Stimulated activated CD4-positive, alpha-beta T cell treated with anti-CD3 and anti-CD28 coated beads, Interleukin-2, amount 100 ng/mL, for 24 hours (primary cell): ENCODE measurements at regions not wholly inside any gene's neighbourhood (a gene's known extent, or its start where the extent isn't known, plus 50 kb on each side); places are given as distances from the start of the nearest gene placed in this dataset.

Experiments
- DNase-seq, 2 donors: peaks; one replicate each; pipeline ENCODE4 v3.0.0-alpha.2; 2020

- no peak for DNase-seq
These were observed 267.7 kb upstream of the ARID1B start for GRCh38 chr6:156509496-156509895.

DNA sequence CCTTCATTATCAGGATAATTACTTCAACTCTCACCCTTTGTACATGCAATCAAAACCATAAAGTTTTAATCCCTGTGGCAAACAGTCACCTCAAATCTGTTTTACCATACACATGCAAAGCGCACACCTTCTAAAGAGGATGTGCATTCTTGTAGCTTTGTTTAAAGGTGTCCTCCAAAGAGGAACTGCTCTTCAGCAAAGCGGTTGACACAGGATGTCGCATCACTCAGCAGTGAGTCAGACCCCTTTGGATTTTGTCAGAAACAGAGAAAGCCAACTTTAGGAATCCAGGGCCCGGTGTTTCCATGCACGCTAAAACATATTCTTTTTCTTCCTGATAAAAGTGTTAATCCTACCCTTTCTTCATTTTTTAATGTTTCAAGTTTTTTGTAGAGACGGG lies 268.3 kb upstream of the ARID1B start:
- DNase-seq: no peak

- no peak for DNase-seq
These were observed 269.1 kb upstream of the ARID1B start for GRCh38 chr6:156508126-156508525.

DNA sequence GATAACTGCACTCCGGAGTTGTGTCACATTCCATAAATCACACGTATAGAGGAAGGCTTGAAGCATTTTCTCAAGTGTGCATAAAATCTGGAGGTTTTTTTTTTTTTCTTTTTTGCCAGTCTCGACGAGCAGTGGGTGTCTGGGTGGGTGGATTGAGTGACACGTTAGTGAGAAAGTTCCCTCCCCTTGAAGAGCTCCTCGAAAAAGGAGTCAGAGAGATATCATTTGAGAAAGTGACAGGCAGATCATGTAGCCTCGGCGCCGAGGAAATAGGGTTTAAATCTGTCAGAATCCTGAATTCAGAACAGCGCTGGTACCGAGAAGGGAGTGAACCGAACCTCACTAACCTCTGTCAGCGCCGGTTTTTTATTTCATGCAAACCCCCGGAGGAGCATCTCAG lies 269.5 kb upstream of the ARID1B start:
- no peak for DNase-seq

GRCh38 chr6:156507106-156507505 lies 270.1 kb upstream of the ARID1B start:
- DNase-seq: no peak

GRCh38 chr6:156502969-156503504 lies 274.1 kb upstream of the ARID1B start:
- DNase-seq: no peak

- no peak for DNase-seq
These were observed 279.6 kb upstream of the ARID1B start for GRCh38 chr6:156497618-156498017.

DNA sequence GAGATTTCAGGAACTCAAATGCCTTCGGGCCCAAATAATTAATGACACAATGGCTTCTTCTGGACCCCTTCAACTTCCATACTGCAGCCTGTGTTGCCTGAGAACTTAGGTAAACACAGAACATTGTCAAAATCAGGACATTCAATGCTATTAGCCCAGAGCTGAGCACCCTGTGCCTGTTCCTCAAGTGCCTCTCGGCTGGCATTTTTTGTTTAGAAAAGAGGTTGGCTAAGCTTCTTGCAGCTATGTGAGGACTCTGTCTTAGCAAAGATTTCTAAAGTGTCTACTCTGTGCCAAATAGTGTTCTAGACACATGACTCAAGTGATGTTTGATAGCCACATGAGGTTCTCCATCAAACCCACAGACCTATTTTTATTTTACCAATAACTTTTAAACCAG lies 289.3 kb upstream of the ARID1B start:
- no peak for DNase-seq

DNA sequence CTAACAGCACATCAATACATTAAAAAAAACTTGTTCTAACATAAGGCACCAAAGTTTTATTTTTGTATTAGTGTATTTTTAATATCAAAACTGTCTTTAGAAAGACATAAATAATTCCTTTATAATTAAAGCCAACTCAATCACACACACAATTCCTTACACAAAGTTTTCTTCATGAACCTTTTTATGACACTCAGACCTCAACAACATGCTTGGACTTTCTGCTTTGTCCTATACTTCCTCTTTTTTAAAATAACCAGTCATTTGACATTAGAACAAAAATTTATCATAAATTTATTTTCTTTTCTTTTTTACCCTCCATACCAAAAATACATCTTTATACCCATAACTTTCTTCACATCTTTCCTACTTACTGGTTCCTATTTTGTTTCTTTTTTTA lies 292.0 kb upstream of the ARID1B start:
- DNase-seq: no peak

- DNase-seq: peak in 1 of 2 donors; percentile 3
These were observed 302.6 kb upstream of the ARID1B start for GRCh38 chr6:156474507-156475120.

DNA sequence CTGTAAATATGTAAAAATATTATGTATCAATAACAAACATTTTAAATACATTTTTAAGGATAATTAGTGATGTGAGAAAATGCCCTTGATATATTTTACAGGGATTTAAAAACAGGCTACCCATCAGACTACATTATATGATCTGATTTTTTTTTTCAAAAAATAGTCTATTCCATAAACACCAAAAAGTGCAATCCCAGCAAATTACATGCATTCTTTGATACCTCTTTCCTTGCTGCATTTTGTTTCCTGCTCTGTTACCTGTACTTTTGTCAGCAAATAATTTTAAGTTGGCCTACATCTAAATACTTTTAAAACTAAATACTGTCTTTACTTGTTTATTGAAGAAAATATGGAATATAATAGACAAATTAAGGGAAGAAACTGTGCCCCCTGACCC lies 306.2 kb upstream of the ARID1B start:
- no peak for DNase-seq

DNA sequence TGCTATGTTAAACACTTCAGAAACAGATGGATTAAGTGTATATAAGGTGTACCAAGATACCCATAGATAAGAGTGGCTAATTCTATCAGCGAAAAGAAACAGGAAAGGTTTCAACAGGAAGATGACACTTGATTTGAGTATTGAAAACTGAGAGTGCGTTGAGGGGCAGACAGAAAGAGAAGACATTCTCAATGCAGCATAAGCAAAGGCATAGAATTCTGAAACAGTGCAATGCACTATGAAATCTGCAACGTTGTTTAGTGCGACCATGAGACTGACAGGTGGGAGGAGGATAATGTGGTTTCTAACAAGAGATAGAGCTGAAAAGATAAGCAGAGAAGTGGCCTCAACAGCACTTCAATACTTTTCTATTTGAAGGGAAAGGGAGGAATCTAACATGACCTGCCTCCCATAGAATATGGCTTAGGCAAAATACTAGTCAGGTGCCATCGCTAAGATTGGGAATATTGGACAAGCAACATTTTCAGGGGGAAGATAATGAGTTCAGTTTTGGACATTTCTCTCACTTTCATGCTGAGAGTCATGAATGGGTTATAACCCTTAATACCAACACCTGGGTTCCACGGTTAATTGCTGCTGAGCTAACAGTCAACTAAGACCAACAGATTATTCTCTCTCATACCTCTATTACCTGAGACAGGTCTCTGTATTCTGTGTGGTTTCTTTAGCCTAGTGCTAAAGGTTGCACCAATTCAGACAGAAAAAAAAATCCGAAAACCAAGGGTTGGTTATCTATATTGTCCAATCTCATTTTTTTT lies 312.9 kb upstream of the ARID1B start:
- DNase-seq: no peak

GRCh38 chr6:156461647-156462046 lies 315.5 kb upstream of the ARID1B start:
- DNase-seq: no peak

DNA sequence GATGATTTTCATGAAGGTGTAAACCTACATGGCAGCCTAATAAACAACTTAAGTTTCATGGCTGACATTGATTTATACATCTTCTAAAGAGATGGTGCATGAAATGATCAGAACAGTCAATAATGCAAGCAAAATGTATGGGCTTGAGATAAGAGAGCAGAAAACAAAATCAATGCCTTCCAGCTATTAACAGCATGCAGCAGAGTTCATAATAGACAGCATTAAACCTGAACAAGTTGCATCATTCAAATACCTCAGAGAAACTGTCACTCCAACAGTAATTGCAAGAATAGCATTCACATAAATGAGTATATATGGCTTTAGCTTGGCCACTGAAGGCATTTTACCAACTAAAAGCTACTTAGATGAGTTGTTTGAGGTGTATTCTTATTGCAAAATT lies 319.6 kb upstream of the ARID1B start:
- DNase-seq: no peak

DNA sequence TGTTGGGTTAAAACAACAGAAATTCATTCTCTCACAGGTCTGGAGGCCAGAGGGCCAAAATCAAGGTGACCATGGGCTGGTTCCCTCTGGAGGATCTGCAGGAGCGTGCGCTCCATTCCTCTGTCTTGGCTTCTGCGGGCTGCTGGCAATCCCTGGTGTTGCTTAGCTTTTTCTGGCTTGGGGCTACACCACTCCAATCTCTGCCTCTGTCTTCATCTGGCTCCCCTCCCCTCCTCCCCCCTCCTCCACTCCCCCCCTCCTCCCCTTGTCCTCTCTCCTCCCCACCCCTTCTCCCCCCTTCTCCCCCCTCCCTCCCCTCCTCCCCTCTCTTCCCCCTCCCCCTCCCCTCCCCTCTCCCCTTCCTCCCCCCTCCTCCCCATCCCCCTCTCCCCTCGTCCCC lies 321.3 kb upstream of the ARID1B start:
- no peak for DNase-seq

DNA sequence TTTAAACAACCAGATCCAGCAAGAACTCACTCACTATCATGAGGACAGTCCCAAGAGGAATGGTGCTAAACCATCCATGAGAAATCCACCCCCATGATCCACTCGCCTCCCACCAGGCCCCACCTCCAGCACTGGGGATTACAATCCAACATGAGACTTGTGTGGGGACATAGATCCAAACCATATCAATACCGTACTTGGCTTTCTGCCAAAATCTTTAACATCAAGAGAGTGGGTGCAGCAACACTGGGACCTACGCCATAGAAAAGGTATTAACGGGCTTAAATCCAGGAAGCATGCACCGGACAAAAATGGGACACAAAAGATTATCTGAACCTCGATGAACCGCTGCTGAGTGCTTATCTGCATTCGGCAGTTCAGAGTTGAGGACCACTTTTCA lies 322.3 kb upstream of the ARID1B start:
- no peak for DNase-seq

- DNase-seq: no peak
These were observed 325.5 kb upstream of the ARID1B start for GRCh38 chr6:156451726-156452125.

DNA sequence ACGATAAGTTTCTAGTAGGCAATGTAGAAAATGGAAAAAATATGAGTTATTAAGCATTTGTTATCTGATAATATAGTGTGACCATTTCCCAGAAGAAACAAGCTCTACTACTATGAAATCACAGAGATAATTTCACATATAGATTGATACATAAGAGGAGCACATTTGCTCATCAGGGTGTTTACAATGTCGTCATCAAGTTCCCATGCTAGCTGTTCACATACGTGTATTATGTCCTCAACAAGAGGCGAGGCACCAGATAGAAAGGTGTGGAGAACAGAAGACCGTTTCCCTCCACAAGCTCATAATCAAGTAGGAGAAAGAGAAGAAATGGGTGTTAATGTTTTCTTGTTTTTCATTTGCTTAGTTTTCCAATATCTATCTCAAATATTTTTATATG lies 326.1 kb upstream of the ARID1B start:
- DNase-seq: no peak

GRCh38 chr6:156450421-156450820 lies 326.8 kb upstream of the ARID1B start:
- no peak for DNase-seq

- no peak for DNase-seq
These were observed 327.6 kb upstream of the ARID1B start for GRCh38 chr6:156449569-156449968.

DNA sequence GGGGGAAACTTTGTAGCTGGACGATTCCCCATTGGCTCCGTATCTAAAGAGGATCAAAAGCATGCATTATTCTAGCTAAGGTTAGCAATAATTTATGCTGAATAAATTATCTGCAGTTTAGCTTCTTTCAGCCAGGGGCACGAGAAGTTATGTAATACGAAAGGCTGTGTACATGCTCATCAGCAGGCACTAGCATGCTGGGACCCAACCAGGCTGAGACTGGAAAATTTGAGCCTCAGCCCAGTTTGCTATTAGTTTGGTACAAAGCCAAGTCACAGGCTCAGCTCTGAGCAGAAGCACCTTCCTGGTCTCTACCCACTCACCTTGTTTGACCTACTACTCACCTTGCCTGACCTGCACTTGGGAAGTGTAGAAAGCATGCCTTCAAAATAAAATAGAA lies 328.1 kb upstream of the ARID1B start:
- no peak for DNase-seq

DNA sequence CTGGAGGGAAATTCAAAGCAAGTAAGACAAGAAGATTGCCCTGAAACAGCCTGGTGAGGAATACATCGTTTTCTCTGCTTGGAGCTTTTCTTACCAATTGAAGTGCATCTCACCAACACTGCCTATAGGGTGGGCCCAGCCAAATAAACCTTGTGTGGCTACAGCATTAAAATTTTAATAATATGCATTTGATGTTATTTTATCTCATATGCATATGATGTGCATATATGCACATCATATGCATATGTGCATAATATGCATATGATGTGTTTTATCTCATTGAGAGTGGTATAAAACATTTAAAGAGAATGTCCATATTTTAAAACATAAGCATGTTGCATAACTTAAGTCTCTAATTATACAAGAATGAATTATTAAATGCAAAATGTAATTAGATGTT lies 328.6 kb upstream of the ARID1B start:
- DNase-seq: no peak

- no peak for DNase-seq
These were observed 336.5 kb upstream of the ARID1B start for GRCh38 chr6:156440688-156441087.

GRCh38 chr6:156438350-156438923 lies 338.7 kb upstream of the ARID1B start:
- DNase-seq: no peak
